ENCODE measurements at regions not wholly inside any gene's neighbourhood (a gene's known extent, or its start where the extent isn't known, plus 50 kb on each side); places are given as distances from the start of the nearest gene placed in this dataset.

- TF ChIP-seq SPI1 (IDR thresholded peaks at IDR 0.05; ENCODE audit: low read depth, low read length) (no peak), POLR2A (IDR thresholded peaks at IDR 0.05; ENCODE audit: low read depth, low read length) (no peak), TAF1 (IDR thresholded peaks at IDR 0.05; ENCODE audit: low read depth, low read length) (no peak), PAX5 (IDR thresholded peaks at IDR 0.05; ENCODE audit: insufficient read depth, low read length, severe bottlenecking) (no peak), POLR2AphosphoS5 (IDR thresholded peaks at IDR 0.05; ENCODE audit: low read depth, low read length) (no peak), POU2F2 (IDR thresholded peaks at IDR 0.05; ENCODE audit: low read depth, low read length) (no peak)
- no peak for DNase-seq (ENCODE audit: insufficient read length, low spot score)
- no peak for FAIRE-seq
These were observed 1232.7 kb downstream of the BRD1 start for GRCh38 chr22:48594757-48595510.

GRCh38 chr22:48594016-48594756 is 1233.5 kb downstream of the BRD1 start:
- no peak for FAIRE-seq
- DNase-seq (ENCODE audit: insufficient read length, low spot score) = no peak

GRCh38 chr22:48593551-48593950 is 1234.1 kb downstream of the BRD1 start:
- no peak for FAIRE-seq
- no peak for DNase-seq (ENCODE audit: insufficient read length, low spot score)
- TF ChIP-seq POU2F2 (IDR thresholded peaks at IDR 0.05; ENCODE audit: low read depth, low read length) (no peak), POLR2AphosphoS5 (IDR thresholded peaks at IDR 0.05; ENCODE audit: low read depth, low read length) (no peak), TAF1 (IDR thresholded peaks at IDR 0.05; ENCODE audit: low read depth, low read length) (no peak), SPI1 (IDR thresholded peaks at IDR 0.05; ENCODE audit: low read depth, low read length) (no peak), PAX5 (IDR thresholded peaks at IDR 0.05; ENCODE audit: insufficient read depth, low read length, severe bottlenecking) (no peak), POLR2A (IDR thresholded peaks at IDR 0.05; ENCODE audit: low read depth, low read length) (no peak)

More at GRCh38 chr22:48594016-48594756, 1233.5 kb downstream of the BRD1 start:
- no peak for TF ChIP-seq POLR2AphosphoS5 (IDR thresholded peaks at IDR 0.05; ENCODE audit: low read depth, low read length)
- no peak for TF ChIP-seq PAX5 (IDR thresholded peaks at IDR 0.05; ENCODE audit: insufficient read depth, low read length, severe bottlenecking)
- no peak for TF ChIP-seq POLR2A (IDR thresholded peaks at IDR 0.05; ENCODE audit: low read depth, low read length)
- no peak for TF ChIP-seq POU2F2 (IDR thresholded peaks at IDR 0.05; ENCODE audit: low read depth, low read length)
- no peak for TF ChIP-seq TAF1 (IDR thresholded peaks at IDR 0.05; ENCODE audit: low read depth, low read length)
- no peak for TF ChIP-seq SPI1 (IDR thresholded peaks at IDR 0.05; ENCODE audit: low read depth, low read length)

- FAIRE-seq (no peak), DNase-seq (ENCODE audit: insufficient read length, low spot score) (no peak)
- TF ChIP-seq TAF1 (IDR thresholded peaks at IDR 0.05; ENCODE audit: low read depth, low read length) = no peak
- TF ChIP-seq POU2F2 (IDR thresholded peaks at IDR 0.05; ENCODE audit: low read depth, low read length) = no peak
- TF ChIP-seq POLR2AphosphoS5 (IDR thresholded peaks at IDR 0.05; ENCODE audit: low read depth, low read length) = no peak
- TF ChIP-seq SPI1 (IDR thresholded peaks at IDR 0.05; ENCODE audit: low read depth, low read length) = no peak
- no peak for TF ChIP-seq PAX5 (IDR thresholded peaks at IDR 0.05; ENCODE audit: insufficient read depth, low read length, severe bottlenecking)
- TF ChIP-seq POLR2A (IDR thresholded peaks at IDR 0.05; ENCODE audit: low read depth, low read length) = no peak
These were observed 1234.7 kb downstream of the BRD1 start for GRCh38 chr22:48592931-48593330.

GRCh38 chr22:48592488-48592887 is 1235.2 kb downstream of the BRD1 start:
- DNase-seq (ENCODE audit: insufficient read length, low spot score) (no peak), FAIRE-seq (no peak)

GRCh38 chr22:48592066-48592345 is 1235.7 kb downstream of the BRD1 start:
- no peak for FAIRE-seq
- TF ChIP-seq SPI1 (IDR thresholded peaks at IDR 0.05; ENCODE audit: low read depth, low read length) (no peak), POU2F2 (IDR thresholded peaks at IDR 0.05; ENCODE audit: low read depth, low read length) (no peak), POLR2A (IDR thresholded peaks at IDR 0.05; ENCODE audit: low read depth, low read length) (no peak), PAX5 (IDR thresholded peaks at IDR 0.05; ENCODE audit: insufficient read depth, low read length, severe bottlenecking) (no peak), POLR2AphosphoS5 (IDR thresholded peaks at IDR 0.05; ENCODE audit: low read depth, low read length) (no peak), TAF1 (IDR thresholded peaks at IDR 0.05; ENCODE audit: low read depth, low read length) (no peak)
- no peak for DNase-seq (ENCODE audit: insufficient read length, low spot score)

More at GRCh38 chr22:48592488-48592887, 1235.2 kb downstream of the BRD1 start:
- TF ChIP-seq TAF1 (IDR thresholded peaks at IDR 0.05; ENCODE audit: low read depth, low read length) (no peak), PAX5 (IDR thresholded peaks at IDR 0.05; ENCODE audit: insufficient read depth, low read length, severe bottlenecking) (no peak), SPI1 (IDR thresholded peaks at IDR 0.05; ENCODE audit: low read depth, low read length) (no peak), POU2F2 (IDR thresholded peaks at IDR 0.05; ENCODE audit: low read depth, low read length) (no peak), POLR2AphosphoS5 (IDR thresholded peaks at IDR 0.05; ENCODE audit: low read depth, low read length) (no peak), POLR2A (IDR thresholded peaks at IDR 0.05; ENCODE audit: low read depth, low read length) (no peak)

GRCh38 chr22:48591286-48592065 is 1236.2 kb downstream of the BRD1 start:
- no peak for FAIRE-seq
- DNase-seq (ENCODE audit: insufficient read length, low spot score) = no peak
- TF ChIP-seq TAF1 (IDR thresholded peaks at IDR 0.05; ENCODE audit: low read depth, low read length) = no peak
- TF ChIP-seq POU2F2 (IDR thresholded peaks at IDR 0.05; ENCODE audit: low read depth, low read length) = no peak
- TF ChIP-seq PAX5 (IDR thresholded peaks at IDR 0.05; ENCODE audit: insufficient read depth, low read length, severe bottlenecking) = no peak
- TF ChIP-seq POLR2AphosphoS5 (IDR thresholded peaks at IDR 0.05; ENCODE audit: low read depth, low read length) = no peak
- TF ChIP-seq SPI1 (IDR thresholded peaks at IDR 0.05; ENCODE audit: low read depth, low read length) = no peak
- no peak for TF ChIP-seq POLR2A (IDR thresholded peaks at IDR 0.05; ENCODE audit: low read depth, low read length)

- DNase-seq (ENCODE audit: insufficient read length, low spot score) (no peak), FAIRE-seq (no peak)
- TF ChIP-seq POLR2AphosphoS5 (IDR thresholded peaks at IDR 0.05; ENCODE audit: low read depth, low read length) = no peak
These were observed 1237.8 kb downstream of the BRD1 start for GRCh38 chr22:48589901-48590300.

GRCh38 chr22:48588878-48589450 is 1238.7 kb downstream of the BRD1 start:
- no peak for TF ChIP-seq POU2F2 (IDR thresholded peaks at IDR 0.05; ENCODE audit: low read depth, low read length)
- TF ChIP-seq POLR2AphosphoS5 (IDR thresholded peaks at IDR 0.05; ENCODE audit: low read depth, low read length) = no peak
- TF ChIP-seq SPI1 (IDR thresholded peaks at IDR 0.05; ENCODE audit: low read depth, low read length) = no peak
- no peak for TF ChIP-seq POLR2A (IDR thresholded peaks at IDR 0.05; ENCODE audit: low read depth, low read length)
- no peak for TF ChIP-seq TAF1 (IDR thresholded peaks at IDR 0.05; ENCODE audit: low read depth, low read length)
- FAIRE-seq = no peak
- no peak for DNase-seq (ENCODE audit: insufficient read length, low spot score)

Data from GM12891 (cell line).